Smooth muscle cell (in vitro differentiated cells): ENCODE measurements at regions not wholly inside any gene's neighbourhood (a gene's known extent, or its start where the extent isn't known, plus 50 kb on each side); places are given as distances from the start of the nearest gene placed in this dataset.

Experiments used
- DNase-seq: peaks from one replicate; lab custom pipeline; 2025; ENCODE audit not compliant: unreplicated experiment; lab: John Stamatoyannopoulos, UW
- H2AFZ ChIP-seq: fragments of 200-600 bp; sonication (generic); 2 replicates; pipeline ENCODE4 v1.6.0; 2016; ENCODE audit warnings: antibody characterized with exemption, low read depth, mild to moderate bottlenecking
- H3F3A ChIP-seq: fragments of 200-600 bp; sonication (generic); 2 replicates; pipeline ENCODE4 v1.6.0; 2017; ENCODE audit warnings: antibody characterized with exemption, low read depth
- H3K27ac ChIP-seq: fragments of 200-600 bp; sonication (generic); 2 replicates; pipeline ENCODE4 v1.5.1; 2016; ENCODE audit warnings: low read depth, mild to moderate bottlenecking
- H3K27me3 ChIP-seq: fragments of 200-600 bp; sonication (generic); 2 replicates; pipeline ENCODE4 v1.6.1; 2016; ENCODE audit warnings: low read depth, mild to moderate bottlenecking
- H3K36me3 ChIP-seq: fragments of 200-600 bp; sonication (generic); 2 replicates; pipeline ENCODE4 v1.5.1; 2016; ENCODE audit warnings: low read depth
- H3K4me1 ChIP-seq: fragments of 200-600 bp; sonication (generic); 2 replicates; pipeline ENCODE4 v1.5.1; 2016; ENCODE audit warnings: low read depth
- H3K4me2 ChIP-seq: fragments of 200-600 bp; sonication (generic); 2 replicates; pipeline ENCODE4 v1.6.0; 2016; ENCODE audit warnings: mild to moderate bottlenecking
- H3K4me3 ChIP-seq: fragments of 200-600 bp; sonication (generic); 2 replicates; pipeline ENCODE4 v1.5.1; 2016; ENCODE audit warnings: mild to moderate bottlenecking
- H3K79me2 ChIP-seq: fragments of 200-600 bp; sonication (generic); 2 replicates; pipeline ENCODE4 v1.6.0; 2016; ENCODE audit warnings: low read depth, mild to moderate bottlenecking
- H3K9ac ChIP-seq: fragments of 200-600 bp; sonication (generic); 2 replicates; pipeline ENCODE4 v1.6.0; 2016; ENCODE audit warnings: low read depth
- H3K9me3 ChIP-seq: fragments of 200-600 bp; sonication (generic); replicated peaks from 2 replicates; pipeline ENCODE4 v1.5.1; 2016; ENCODE audit warnings: low read depth
- H4K20me1 ChIP-seq: fragments of 200-600 bp; sonication (generic); 2 replicates; pipeline ENCODE4 v1.6.0; 2016; ENCODE audit warnings: low read depth
- CTCF ChIP-seq: fragments of 200-600 bp; sonication (generic); IDR thresholded peaks from 2 replicates; pipeline ENCODE4 v1.5.1; 2017; ENCODE audit warnings: borderline replicate concordance, mild to moderate bottlenecking, antibody characterized with exemption; ENCODE audit not compliant: insufficient read depth, poor library complexity, severe bottlenecking
- WGBS: methylation state at CpG from one replicate; pipeline ENCODE4 v1.1.7; 2016; ENCODE audit warnings: low lambda C conversion rate; 5-methylcytosine and 5-hydroxymethylcytosine counted together

- no peak for TF ChIP-seq CTCF
- H3K4me1 ChIP-seq, result no peaks in the 10 kb centered on the region
- no peak for DNase-seq
- no peaks in the 10 kb centered on the region for H3F3A ChIP-seq
- WGBS, result 79% methylated on average over 2 of the region's 2 CpGs
- no peaks in the 10 kb centered on the region for H3K27me3 ChIP-seq
- H3K4me2 ChIP-seq, result no peak overlapping the region
- H3K36me3 ChIP-seq, result no peaks in the 10 kb centered on the region
- no peaks in the 10 kb centered on the region for H4K20me1 ChIP-seq
- no peak overlapping the region for H2AFZ ChIP-seq
- H3K9ac ChIP-seq, result no peak overlapping the region
- H3K27ac ChIP-seq, result no peak overlapping the region
- H3K79me2 ChIP-seq, result no peaks in the 10 kb centered on the region
- H3K9me3 ChIP-seq, result no peaks in the 10 kb centered on the region
- H3K4me3 ChIP-seq, result no peak overlapping the region
Measured at GRCh38 chr1:194684636-194685035, 1498.2 kb upstream of the B3GALT2 start.

- no peaks in the 10 kb centered on the region for H3K79me2 ChIP-seq
- no peak overlapping the region for H3K4me3 ChIP-seq
- 58% methylated on average over 1 of the region's 1 CpG for WGBS
- no peaks in the 10 kb centered on the region for H3K36me3 ChIP-seq
- no peak overlapping the region for H2AFZ ChIP-seq
- H3K4me2 ChIP-seq, result no peak overlapping the region
- no peaks in the 10 kb centered on the region for H4K20me1 ChIP-seq
- peaks cover 9% of the 10 kb centered on the region for H3K27me3 ChIP-seq
- H3K9me3 ChIP-seq, result no peaks in the 10 kb centered on the region
- H3K27ac ChIP-seq, result no peak overlapping the region
- H3F3A ChIP-seq, result no peaks in the 10 kb centered on the region
- H3K9ac ChIP-seq, result no peak overlapping the region
- TF ChIP-seq CTCF, result no peak
- H3K4me1 ChIP-seq, result no peaks in the 10 kb centered on the region
- no peak for DNase-seq
Measured at GRCh38 chr1:194658090-194658439, 1471.7 kb upstream of the B3GALT2 start.

- H3K27ac ChIP-seq, result no peak overlapping the region
- no peaks in the 10 kb centered on the region for H3K4me1 ChIP-seq
- H3K9ac ChIP-seq, result no peak overlapping the region
- H3K27me3 ChIP-seq, result peaks cover 9% of the 10 kb centered on the region
- no peaks in the 10 kb centered on the region for H4K20me1 ChIP-seq
- no peak overlapping the region for H3K4me2 ChIP-seq
- H3K4me3 ChIP-seq, result no peak overlapping the region
- H3F3A ChIP-seq, result no peaks in the 10 kb centered on the region
- no peak overlapping the region for H2AFZ ChIP-seq
- DNase-seq, result no peak
- TF ChIP-seq CTCF, result no peak
- no peaks in the 10 kb centered on the region for H3K79me2 ChIP-seq
- no peaks in the 10 kb centered on the region for H3K9me3 ChIP-seq
- WGBS, result 71% methylated on average over 1 of the region's 1 CpG
- H3K36me3 ChIP-seq, result no peaks in the 10 kb centered on the region
Measured at GRCh38 chr1:194654956-194655355, 1468.5 kb upstream of the B3GALT2 start.

- no peaks in the 10 kb centered on the region for H3K36me3 ChIP-seq
- no peak for DNase-seq
- no peak overlapping the region for H2AFZ ChIP-seq
- no peak overlapping the region for H3K9ac ChIP-seq
- no peaks in the 10 kb centered on the region for H4K20me1 ChIP-seq
- 83% methylated on average over 1 of the region's 1 CpG for WGBS
- H3K4me2 ChIP-seq, result no peak overlapping the region
- H3K79me2 ChIP-seq, result no peaks in the 10 kb centered on the region
- no peaks in the 10 kb centered on the region for H3K4me1 ChIP-seq
- H3K27me3 ChIP-seq, result peaks cover 9% of the 10 kb centered on the region
- no peak for TF ChIP-seq CTCF
- no peaks in the 10 kb centered on the region for H3F3A ChIP-seq
- H3K4me3 ChIP-seq, result no peak overlapping the region
- H3K9me3 ChIP-seq, result no peaks in the 10 kb centered on the region
- no peak overlapping the region for H3K27ac ChIP-seq
Measured at GRCh38 chr1:194653385-194653784, 1467.0 kb upstream of the B3GALT2 start.
